ENCODE measurements at regions not wholly inside any gene's neighbourhood (a gene's known extent, or its start where the extent isn't known, plus 50 kb on each side); places are given as distances from the start of the nearest gene placed in this dataset.
A peak's percentile ranks its signal among the peaks of the same experiment; 100 is the strongest.

DNA sequence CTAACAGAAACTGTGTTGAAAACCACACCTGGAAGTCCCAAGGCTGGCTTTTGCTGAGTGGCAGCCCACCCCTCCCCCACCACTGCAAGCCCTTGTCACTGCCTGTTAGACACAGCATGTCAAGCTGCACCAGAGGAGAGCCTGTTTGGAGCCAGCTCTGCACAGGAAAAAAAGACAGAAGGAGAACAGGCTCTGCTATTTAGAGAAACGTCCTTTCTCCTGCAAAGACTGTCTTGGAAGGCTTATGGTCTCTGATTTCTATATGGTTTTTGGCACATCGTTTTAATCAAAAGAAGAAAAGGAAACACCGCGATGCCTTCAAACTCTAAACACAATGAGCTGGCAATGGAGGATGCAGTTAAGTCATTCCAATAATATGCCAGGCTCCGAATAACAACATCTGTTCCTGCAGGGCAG, 275.5 kb downstream of the MAP2K4 start:
- no peak for DNase-seq

DNA sequence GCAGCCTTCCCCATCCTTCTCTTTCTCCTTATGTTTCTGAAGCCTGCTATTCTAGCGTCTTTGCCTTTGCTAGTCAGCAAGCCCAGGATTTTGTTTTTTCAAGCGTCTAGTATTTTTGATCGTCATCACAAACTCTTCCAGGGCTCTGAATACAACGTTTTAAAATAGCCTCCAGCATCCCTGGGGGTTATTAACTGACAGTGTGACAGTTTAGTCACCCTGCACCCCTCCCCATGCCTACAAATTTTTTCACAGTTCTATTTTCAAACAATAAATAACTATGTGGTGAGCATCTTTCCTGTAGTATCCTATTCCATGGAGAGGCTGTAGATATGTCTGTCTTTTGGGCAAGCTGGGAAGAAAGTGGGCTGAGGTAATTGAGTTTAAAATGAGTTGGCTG, 280.9 kb downstream of the MAP2K4 start:
- no peak for DNase-seq

DNA sequence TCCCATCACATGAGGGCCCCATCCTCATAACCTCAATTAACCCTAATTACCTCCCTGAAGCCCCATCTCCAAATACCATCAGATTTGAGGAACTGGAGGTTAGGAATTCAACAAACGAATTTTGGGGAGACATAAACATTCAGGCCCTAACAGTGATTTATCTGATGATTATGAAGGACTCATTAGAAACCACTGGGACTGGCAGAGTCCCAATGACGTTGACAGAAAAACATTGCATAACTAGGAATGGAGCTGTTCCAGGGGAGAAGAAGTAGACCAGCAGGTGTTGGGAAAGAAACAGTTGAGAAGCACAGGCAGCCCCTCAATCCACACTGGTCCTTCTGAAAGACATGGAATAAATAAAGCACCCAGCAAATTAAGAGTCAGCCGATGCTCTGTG, 282.0 kb downstream of the MAP2K4 start:
- DNase-seq, result no peak

DNA sequence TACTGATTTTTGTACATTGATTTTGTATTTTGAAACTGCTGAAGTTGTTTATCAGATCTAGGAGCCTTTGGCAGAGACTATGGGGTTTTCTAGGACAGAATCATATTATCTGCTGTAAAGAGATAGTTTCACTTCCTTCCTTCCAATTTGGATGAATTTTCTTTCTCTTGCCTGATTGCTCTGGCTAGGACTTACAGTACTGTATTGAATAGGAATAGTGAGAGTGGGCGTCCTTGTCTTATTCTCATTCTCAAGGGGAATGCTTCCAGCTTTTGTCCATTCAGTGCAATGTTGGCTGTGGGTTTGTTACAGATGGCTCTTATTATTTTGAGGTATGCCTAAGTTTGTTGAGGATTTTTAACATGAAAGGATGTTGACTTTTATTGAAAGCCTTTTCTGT, 290.1 kb downstream of the MAP2K4 start:
- DNase-seq, result no peak

DNA sequence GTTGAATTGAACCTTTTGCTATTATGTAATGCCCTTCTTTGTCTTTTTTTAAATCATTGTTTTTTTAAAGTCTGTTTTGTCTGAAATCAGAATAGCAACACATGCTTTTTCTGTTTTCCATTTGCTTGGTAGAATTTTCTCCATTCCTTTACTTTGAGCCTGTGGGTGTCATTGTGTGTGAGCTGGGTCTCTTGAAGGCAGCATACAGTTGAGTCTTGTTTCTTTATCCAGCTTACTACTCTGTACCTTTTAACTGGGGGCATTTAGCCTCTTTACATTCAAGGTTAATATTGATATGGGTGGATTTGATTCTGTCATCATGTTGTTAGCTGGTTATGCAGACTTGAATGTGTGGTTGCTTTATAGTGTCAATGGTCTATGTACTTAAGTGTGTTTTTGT, 292.0 kb downstream of the MAP2K4 start:
- DNase-seq, result no peak

DNA sequence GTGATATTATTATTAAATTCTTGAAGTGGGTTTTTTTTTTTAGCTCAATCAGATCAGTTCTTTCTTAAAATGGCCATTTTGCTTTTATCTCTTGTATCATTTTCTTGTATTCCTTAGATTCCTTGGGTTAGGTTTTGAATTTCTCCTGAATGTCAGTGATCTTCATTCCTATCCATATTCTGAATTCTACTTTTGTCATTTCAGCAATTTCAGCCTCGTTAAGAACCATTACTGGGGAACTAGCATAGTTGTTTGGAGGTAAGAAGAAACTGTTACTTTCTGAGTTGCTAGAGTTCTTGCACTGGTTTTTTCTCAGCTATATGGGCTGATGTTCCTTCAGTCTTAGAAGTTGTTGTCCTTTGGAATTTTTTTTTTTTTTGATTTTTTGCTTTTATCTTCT, 293.1 kb downstream of the MAP2K4 start:
- no peak for DNase-seq

DNA sequence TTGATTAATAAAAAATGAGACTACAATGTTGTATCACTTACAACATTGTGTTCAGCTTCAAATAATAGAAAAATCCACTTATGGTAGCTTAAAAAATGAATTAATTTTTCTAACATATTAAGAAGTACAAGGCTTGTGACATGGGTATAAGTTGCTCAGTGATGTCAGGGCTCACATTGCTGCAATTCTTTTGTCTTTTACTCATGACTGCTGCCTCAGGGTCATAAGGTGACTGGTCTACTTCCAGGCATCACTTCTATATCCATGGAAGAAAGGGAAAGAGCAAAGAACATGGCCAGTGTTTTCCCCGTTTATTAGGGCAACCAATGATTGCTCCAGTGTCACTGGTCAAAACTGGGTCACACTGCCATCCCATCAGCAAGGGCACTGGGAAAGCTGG, 295.3 kb downstream of the MAP2K4 start:
- DNase-seq, result no peak

DNA sequence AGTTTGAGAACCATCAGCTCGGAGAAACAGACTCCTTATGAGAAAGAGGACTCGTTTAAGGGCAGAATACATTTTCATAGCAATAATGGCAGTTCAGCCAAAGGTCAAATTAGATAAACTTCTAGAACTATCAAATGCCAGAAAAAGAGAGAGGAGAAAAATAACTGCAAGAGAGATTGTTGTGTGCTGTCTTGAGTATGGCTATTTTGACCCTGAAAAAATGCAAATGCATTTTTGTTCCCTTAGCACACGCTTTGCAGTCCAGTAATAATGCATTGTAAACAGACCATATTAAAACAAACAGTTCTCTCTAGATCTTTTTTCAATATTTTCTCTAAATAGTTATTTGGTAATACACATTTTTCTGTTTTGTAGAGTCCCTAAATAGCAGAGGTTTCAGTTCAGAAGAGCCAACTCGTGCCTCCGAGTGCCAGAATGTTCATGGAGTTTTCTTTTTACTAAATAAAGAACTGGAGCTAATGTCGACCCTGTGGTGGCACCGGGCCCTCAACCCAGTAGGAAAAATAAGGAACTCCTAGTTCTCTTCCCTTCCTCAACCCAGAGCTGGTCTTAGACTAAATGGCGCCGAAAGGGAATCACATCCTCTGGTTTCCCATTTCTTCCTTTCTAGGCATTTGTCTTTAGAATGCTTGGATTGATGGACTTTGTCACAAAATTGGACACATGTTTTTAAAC, 298.0 kb downstream of the MAP2K4 start:
- no peak for DNase-seq

DNA sequence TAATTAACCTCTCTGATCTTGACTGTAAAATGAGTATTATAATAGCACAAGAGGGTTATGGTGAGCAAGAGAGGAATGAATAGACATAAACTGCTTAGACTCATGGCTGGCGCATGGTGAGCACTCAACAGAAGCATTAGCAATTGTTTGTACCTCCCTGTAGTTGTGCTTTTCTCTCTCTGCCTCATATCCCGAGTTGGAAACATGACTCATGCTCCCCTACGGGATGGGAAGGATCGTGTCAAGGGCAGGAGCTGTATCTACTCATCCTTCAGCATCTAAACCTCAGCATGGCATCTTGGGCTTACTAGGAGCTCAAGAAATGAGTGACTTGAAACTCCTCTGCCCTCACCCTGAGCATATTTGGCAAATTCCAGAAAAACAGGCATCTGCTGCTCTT, 299.6 kb downstream of the MAP2K4 start:
- no peak for DNase-seq

DNA sequence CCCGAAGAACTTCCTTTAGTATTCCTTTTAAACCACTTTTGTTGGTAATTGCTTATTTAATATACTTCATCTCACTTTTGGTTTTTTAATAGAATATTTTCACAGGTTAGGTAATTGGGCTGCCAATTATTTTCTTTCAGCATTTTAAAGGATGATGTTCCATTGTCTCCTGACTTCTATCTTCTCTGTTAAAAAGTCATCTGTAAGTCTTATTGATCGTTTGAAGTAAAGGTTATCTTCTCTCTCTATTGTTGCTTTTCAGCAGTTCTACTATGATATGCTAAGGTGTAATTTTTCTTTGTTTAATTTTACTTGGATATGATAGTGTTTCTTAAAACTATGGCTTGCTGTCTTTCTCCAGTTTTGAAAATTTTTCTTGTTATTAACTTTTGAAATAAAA, 307.5 kb downstream of the MAP2K4 start:
- peak in 1 of 2 experiments; percentile 1 for DNase-seq

DNA sequence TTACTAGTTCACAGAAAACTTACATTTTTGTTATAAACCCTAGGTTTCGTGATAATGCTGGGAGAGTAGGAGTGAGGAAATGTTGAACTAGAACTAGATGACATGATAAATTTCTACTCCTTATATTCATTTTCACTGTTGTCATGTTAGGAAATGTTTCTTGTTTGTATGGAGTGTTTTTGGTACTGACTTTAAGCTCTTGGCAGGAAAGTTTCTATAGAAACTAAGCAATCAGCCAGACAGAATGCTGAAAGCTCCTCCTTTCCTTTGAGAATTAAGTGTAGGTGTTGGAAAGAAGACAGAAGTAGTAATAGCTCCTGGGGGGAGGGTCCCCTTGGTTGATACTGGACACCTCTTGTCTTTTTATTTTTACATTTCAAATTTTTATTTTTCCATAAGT, 309.8 kb downstream of the MAP2K4 start:
- DNase-seq, result no peak

DNA sequence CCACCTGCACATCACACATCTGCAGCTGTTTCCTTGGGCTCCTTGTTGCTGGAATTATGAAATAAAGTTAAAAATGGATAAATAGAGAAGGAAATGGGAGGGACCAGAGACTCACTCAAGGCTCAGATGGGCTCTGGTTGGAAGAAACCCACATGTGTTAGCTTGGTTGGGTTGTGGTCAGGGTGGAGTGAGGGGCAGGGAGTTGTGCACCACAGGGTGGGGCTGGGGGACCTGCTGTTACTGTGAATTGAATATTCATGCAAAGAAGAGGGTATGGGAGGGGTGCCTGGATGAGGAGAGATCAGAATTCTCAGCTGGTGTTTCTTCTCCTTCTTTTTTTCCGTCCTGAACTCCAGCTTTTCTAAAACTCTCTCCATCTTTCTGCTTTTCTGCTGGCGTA, 320.7 kb downstream of the MAP2K4 start:
- no peak for DNase-seq

DNA sequence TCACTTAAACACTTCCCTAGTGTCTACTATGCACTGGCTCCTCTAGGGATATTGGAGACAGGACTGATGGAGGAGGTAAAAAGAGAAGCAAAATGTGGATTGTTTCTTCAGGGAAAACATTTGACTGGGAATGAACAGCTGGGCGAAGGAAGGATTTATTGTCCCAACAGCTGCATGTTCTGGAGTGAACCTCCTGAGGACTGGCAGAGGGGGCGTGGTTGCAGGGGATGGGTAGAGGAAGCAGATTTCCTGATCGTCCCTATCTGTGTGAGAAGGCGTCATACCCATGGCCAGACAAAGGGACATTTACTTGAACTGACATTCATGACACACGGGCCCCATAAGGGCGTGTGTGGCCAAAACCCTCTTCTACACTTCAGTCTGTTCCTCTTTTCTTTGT, 321.5 kb downstream of the MAP2K4 start:
- DNase-seq, result no peak

DNA sequence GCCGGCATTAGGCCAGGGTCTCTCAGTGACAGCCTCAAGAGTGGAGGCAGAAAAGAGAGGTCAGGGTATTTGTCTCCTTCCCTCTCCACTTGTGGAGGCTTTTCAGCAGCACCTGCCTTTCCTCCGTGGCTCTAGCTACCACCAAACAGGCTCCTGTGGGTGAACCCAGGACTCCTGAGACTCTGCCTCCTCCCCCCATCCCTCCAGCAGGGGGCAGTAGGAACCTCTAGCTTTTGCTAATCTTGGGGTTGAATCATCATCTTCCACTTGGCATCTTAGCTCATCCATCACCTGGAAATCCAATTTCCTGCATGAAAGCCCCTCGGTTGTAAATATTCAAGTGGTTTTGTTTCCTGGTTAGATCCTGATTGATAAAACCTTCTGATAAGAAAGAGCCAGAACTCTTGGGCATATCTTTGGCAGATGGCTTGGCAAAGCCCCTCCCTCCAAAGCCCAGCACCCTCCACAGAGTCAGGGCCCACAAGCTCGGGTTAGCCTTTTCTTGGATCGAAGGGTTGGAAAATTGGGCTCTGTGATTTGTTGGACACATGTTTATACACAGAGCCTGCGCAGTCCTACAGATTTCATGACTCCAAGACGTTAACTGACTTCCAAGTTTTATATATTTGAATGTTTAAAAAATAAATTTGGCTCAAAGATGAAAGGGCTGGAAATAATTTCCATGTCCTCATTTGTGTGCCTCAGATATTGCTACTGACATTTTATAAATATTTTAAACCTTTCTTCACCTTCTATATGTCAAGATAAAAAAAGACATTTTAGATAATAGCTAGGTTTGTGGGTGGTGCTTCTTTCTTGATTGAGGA, 322.1 kb downstream of the MAP2K4 start:
- DNase-seq, result no peak

DNA sequence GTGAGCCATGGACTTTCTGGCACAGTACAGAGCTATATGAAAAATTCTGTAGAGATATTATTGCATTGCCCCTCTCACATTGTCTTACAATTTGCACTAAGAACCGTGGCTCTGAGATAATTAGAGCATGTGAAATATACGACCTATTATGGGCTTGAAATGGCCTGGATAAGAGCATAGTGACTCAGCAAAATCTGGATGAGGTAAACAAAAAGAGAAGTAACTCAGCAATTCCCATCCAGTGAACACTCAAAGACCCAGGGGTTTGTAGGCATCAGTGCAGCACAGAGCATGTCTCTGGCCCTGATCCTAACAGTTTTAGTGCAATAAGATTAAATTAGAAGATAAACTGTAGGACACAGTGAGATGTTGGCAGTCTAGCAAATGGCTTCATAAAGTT, 317.2 kb upstream of the MYOCD start:
- no peak for DNase-seq

DNA sequence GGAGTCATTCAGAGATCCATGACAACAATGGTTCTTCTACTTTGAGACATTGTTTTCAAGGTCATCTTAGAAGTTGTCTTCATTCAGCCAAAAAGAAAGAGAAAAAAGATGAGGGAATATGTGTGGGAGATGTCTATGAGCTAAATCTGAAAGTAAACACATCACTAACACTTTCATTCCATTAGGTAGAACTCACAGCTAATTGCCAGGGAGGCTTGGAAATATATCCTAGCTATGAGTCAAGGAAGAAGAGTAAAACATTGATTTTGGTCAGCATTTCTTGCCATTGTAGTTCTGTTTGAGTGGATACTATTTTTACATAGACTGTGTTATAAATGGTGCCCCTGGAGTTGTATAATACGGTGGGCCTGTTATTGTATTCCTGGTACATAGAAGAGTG, 316.4 kb upstream of the MYOCD start:
- DNase-seq, result no peak

DNA sequence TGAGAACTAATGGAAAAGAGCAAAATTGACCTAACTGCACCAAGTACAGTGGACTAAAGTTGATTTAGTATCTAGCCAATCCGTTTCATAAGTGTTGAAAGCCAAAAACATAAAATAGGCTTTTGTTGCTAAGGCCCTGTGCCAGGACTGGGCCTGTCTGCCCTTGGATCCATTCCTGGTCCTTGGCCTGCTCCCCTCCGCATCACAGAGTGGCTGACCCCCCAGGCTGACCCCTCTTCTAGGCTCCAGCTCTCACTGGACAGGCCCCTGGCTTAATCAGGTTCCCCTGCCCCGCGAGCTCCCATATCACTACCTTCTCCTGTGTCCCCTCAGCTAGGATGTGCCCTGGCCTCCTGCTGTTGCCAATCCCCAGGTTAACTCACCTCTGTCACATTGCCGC, 313.6 kb upstream of the MYOCD start:
- no peak for DNase-seq

DNA sequence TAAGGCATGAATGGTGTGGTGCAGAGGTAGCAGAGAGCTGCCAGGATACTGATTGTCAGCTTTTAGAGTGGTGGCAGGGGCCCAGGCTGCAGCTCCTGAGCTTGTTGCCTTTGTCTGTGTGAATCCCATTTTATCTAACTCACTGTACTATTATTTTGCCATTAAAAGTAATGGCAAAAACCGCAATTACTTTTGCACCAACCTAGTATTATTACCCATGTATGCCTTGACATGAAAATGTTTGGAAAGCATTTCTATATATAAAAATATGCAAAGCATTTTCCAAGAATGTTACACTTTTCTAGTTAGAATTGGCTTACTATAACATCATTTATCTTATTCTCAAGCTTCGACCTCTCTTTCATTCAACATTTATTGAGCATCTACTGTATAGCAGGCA, 308.1 kb upstream of the MYOCD start:
- DNase-seq, result no peak

DNA sequence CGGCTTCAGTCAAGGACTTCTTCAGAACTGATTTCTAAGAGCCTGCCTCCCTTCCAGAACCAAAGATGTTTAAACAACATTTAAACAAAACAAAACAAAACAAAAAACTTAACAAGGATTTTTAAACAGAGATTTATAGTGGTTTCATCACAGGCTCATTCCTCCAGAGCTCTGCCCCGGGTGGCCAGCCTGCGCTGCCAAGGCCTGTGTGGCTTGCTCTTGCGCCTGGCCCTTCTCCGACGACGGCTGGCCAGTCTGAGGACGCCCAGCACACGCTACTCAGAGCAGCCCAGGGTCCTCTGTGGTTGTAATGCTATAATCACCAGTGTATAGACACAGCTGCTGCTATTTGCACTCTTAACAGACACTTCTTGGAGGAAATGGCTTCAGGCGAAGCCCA, 307.2 kb upstream of the MYOCD start:
- no peak for DNase-seq

DNA sequence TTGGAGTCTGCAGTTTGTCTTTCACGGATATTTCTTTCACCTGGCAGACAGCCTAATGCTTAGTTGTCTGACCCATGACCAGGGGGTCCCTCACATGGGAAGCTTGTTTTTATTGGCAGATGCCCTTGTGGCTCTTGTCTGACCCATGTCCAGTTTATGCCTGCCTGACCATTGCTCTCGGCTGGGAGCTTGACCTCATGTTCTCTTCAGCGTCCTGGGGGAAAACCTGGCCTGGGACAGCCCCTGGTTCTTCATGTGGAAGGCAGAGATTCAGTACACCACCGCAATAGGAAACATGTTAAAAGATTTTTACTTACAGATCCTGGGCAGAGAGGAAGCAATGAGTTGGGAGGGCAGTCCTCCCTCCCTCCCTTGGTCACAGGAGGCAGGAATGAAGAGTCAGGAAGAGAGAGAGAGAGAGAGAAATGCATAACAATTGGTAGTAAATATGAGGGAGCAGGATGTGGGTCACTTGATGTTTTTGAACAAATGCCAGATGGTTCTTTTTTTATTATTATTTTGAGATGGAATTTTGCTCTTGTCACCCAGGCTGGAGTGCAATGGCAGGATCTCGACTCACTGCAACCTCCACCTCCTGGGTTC, 302.7 kb upstream of the MYOCD start:
- no peak for DNase-seq

DNA sequence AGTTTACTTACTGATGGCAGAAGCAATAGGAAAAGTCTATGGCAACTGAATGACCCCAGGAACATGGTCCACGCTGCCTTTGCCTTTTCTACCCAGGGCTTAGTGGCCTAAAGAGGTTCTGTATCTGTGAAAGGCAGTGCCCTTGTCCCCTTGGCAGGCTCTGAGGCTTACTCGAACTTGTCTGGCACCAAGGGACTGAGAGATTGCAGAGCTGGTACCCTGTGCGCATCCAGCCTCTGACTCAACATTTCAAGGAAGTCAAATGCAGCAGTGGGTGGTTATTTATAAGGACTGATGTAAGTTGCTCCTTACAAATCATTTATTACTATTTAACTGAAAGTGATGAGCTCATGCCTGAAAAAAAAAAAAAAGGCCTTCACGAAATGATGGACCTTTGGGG, 299.9 kb upstream of the MYOCD start:
- DNase-seq, result no peak

DNA sequence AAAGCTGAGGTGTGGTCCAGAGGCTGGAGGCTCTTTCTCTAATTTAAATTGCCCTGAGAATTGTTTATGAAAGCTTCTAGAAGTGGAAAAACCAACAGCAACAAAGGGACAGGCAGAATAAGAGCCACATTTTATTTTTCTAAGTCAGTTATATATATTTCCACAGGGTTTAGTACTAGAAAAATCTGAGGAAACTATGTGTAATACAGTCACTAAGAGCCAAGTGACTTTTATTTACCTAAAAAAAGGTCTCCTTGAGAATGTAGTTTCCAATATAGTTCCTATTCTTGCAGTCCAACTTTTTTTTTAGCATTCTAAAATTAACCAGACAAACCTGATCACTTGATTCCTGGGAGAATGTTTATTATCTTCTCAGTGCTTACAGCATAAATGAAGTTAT, 296.6 kb upstream of the MYOCD start:
- no peak for DNase-seq

DNA sequence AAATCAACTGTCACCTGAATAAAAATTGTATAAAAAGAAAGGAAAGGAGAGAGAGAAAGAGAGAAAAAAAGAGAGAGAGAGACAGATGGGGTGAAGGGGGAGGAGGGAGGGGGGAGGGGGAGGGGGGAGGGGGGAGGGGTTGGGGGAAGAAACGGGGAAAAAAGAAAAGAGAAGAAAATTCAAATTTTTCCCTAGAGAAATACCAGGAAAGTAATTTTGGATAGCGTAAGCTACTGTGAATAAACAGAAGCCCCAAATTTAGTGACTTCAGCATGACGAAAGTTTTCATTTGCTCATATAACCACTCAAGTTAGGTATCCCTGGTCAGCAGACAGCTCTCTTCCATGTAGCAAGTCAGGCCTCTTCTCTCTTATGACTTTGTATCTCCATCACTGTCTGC, 289.4 kb upstream of the MYOCD start:
- no peak for DNase-seq

DNA sequence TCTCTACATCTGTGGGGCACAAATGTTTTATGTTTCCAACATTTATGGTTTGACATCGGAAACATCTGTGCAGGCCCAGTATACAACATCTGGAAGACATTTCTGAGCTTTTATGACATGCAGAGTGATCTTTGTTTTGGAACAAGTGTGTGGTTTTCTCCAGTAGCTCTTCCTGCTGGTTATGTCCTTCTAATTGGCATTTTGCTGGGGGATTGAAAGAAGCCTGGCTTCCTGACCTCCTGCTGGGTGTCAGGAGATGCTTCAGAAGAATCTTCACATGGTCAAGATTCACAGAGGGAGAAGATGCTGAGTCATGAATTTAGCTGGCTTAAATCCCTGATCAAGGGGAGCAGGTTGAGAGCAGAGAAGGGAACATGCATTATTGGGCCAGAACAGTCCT, 279.5 kb upstream of the MYOCD start:
- no peak for DNase-seq
